HG02798 (cell line): ENCODE measurements at regions not wholly inside any gene's neighbourhood (a gene's known extent, or its start where the extent isn't known, plus 50 kb on each side); places are given as distances from the start of the nearest gene placed in this dataset.

Source experiments
- ATAC-seq: cut with Tn5 transposase; IDR thresholded peaks from one replicate; pipeline ENCODE4 v1.9.1; 2021; ENCODE audit warnings: mild to moderate bottlenecking; ENCODE audit not compliant: unreplicated experiment, poor library complexity

DNA sequence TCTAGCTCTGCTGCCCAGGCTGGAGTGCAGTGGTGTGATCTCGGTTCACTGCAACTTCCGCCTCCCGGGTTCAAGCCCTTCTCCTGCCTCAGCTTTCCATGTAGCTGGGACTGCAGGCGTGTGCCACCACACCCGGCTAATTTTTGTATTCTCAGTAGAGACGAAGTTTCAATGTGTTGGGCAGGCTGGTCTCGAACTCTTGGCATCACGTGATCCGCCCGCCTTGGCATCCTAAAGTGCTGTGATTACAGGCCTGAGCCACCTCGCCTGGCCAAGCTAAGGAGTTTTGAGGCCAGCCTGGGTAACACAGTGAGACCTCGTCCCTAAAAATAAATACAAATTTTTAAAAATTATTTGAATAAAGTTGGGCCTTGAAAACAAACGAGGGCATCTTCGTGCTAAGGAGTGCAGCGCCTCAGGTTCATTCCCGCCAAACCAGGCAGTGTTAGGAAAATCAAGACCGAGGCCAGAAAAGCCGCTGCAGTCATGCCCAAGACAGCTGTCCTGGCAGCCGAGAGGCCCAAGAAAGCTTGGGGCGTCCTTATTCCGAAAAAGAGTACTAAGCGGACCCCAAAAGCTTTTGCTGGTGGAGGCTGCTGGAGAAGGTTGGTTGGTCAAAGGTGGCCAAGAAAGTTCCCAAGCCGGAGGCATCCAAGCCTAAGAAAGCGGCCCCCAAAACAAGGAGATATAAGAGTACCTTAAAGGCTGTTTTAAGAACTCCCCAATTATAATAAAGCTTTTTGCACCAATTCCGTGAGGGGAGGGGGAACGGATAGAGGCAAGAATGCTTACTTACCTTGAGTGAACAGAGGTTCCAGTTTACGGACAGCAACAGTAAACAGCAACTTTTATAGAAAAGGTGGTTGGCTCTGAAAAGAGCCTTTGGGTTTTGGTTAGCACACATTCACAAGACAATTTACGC is 109.0 kb downstream of the HFE start:
- no peak for ATAC-seq

DNA sequence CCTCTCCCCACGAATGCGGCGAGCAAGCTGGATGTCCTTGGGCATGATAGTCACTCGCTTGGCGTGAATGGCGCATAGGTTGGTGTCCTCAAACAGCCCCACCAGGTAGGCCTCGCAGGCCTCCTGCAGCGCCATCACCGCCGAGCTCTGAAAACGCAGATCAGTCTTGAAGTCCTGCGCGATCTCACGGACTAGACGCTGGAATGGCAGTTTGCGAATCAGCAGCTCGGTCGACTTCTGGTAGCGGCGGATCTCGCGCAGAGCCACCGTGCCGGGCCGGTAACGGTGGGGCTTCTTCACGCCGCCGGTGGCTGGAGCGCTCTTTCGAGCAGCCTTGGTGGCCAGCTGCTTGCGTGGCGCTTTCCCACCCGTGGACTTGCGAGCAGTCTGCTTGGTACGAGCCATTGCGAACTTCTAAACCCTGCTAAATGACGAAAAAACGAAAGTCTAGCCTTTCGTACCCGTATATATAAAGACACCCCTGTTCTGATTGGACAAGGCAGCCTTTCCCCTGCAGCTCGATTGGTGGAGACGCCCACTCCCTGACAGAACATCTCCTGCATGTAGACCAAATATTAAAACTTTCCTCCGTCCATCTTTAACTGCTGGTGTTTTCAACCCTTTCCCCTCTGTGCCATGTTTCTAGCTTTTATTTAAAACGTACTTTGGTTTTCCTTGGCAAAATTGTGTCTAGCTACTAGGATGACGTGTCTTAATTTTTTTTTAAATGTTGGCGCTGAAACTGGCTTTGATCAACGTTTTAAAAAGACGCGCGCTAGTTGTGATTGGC is 109.8 kb downstream of the HFE start:
- ATAC-seq, result peak; percentile 48

DNA sequence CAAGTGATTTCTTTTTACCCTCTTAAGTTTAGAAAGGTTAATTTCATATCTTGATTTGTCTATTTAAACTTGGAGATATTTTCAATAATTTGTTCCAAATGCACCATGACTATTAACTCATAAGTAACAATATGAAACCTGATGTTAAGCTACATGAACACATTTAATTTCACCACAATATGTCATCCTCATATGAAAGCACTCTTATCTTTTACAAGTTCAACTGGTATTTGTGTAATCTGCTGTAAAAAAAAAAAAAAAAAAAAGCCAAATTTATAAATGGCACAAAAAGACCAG is 110.4 kb downstream of the HFE start:
- no peak for ATAC-seq

DNA sequence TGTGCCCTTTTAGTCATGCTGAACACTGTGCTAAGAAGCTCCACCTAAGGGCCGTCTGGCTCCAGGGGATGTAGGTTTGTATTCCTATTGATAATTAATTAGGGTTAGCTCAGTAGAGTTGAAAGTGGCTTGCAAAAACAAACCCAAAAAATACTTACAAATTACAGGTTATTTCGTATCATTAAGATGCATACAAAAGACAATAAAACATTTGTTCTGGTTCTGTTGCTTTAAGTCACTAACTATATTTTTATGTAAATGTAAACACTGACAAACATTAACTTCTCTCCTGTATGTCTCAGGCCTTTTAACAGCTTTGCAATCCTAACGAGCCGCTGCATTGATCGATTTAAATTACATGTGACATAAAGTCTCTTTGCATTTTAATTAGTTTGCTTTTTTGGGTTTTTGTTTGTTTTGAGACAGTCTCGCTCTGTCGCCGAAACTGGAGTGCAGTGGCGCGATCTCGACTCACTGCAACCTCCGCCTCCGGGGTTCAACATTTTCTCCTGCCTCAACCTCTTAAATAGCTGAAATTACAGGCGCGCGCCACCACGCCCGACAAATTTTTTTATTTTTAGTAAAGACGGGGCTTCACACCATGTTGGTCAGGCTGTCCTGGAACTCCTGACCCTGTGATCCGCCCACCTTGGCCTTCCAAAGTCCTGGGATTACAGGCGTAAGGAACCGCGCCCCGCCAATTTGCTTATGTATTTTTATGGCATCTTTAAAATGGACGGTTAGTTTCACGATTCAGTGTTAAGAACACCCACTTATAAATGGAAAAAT is 110.9 kb downstream of the HFE start:
- ATAC-seq, result no peak

DNA sequence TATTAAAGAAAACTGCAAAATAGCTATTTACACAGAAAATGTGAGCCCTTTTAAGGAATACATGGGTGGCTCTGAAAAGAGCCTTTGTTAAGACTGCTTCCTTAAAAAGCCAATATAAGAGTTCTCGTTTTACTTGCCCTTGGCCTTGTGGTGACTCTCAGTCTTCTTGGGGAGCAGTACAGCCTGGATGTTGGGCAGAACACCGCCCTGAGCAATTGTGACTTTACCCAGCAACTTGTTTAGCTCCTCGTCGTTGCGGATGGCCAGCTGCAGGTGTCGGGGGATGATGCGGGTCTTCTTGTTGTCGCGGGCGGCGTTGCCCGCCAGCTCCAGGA is 111.5 kb downstream of the HFE start:
- peak; percentile 13 for ATAC-seq

DNA sequence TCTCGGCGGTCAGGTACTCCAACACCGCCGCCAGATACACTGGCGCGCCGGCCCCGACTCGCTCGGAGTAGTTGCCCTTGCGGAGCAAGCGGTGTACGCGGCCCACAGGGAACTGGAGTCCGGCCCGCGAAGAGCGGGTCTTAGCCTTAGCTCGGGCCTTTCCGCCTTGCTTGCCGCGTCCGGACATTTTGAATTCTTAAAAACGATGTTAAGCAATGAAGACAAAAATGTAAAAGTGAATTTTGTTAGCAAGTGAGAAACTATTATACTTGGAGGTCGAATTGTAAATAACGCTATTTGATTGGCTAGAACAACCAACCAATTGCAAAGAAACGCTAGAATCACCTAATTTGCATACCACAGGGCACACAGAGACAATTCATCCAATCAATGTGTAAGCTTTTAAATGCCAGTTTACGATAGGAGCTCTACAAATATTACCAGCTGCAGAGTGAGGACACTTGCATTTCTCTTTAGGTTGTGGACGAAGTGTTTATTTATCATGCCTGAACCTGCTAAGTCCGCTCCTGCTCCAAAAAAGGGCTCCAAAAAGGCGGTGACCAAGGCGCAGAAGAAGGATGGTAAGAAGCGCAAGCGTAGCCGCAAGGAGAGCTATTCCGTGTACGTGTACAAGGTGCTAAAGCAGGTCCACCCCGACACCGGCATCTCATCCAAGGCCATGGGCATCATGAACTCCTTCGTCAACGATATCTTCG is 112.0 kb downstream of the HFE start:
- ATAC-seq, result peak; percentile 58

DNA sequence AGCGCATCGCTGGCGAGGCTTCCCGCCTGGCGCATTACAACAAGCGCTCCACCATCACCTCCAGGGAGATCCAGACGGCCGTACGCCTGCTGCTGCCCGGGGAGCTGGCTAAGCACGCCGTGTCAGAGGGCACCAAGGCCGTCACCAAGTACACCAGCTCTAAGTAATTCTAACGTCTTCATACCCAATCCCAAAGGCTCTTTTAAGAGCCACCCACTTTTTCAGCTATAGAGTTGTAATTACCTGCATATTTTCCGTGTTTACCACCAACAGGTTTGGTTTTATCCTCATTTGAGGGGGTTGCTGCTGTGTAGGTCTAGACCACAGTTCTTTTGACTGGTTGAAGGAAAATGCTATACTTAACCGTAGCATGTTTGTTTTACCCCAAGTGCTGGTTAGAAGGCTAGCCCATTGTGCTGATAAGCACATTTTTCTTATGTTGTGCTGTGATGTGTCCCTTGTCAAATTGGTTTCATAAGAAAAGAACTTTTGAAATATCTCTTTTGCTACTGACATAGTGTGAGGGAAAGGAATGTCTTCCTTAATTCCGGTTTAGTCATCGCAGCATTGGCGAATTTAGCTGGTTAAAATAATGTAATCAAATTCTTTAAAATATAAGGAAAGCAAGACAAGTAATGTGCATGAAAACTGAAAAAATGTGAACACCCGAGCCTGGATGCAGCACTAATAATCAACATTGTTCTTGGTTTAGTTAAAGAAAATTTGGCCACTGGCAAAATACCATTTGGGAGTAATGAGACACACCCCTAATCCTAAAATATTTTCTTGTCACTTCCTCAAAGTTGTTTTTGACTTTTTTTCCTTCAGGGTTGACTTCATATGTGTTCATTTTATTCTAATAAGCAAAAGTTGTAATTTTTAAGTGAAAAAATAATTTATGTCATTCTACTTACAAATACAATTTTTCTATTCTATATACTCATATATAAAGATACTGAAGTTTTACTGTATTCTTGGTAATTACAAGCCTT is 112.8 kb downstream of the HFE start:
- ATAC-seq, result no peak

DNA sequence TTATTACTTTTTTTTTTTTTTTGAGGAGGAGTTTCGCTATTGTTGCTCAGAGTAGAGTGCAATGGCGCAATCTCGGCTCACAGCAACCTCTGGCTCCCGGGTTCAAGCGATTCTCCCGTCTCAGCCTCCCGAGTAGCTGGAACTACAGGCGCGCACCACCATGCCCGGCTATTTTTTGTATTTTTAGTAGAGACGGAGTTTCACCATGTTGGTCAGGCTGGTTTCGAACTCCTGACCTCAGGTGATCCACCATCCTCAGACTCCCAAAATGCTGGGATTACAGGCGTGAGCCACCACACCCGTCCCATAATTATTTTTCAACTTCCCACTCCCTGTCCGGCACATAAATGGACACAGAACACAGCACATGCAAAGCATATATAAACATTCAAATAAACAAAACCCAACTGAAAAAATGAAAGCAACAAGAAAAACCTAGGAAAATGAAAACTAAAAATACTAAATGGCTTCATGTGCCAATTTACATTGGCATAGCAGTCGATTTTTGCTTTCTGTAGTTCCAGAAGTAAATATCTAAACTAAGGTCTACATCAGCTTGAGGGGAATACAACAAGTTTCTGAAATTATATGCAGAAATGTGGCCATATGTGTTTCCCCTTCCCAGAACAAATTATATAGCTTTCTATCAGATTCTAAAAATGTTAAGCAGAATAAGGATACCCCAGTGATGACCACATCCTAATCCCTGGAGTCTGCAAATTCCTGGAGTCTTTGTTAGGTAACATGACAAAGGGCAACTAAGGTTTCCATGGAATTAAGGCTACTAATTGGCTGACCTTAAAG is 113.9 kb downstream of the HFE start:
- ATAC-seq, result no peak

DNA sequence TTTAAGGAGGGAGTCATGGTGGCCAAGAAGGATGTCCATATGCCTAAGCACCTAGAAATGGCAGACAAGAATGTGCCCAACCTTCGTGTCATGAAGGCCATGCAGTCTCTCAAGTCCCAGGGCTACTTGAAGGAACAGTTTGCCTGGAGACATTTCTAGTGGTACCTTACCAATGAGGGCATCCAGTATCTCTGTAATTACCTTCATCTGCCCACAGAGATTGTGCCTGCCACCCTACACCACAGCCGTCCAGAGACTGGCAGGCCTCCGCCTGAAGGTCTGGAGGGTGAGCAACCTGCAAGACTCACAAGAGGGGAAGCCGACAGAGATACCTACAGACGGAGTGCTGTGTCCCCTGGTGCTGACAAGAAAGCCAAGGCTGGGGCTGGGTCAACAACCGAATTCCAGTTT is 115.0 kb downstream of the HFE start:
- no peak for ATAC-seq

DNA sequence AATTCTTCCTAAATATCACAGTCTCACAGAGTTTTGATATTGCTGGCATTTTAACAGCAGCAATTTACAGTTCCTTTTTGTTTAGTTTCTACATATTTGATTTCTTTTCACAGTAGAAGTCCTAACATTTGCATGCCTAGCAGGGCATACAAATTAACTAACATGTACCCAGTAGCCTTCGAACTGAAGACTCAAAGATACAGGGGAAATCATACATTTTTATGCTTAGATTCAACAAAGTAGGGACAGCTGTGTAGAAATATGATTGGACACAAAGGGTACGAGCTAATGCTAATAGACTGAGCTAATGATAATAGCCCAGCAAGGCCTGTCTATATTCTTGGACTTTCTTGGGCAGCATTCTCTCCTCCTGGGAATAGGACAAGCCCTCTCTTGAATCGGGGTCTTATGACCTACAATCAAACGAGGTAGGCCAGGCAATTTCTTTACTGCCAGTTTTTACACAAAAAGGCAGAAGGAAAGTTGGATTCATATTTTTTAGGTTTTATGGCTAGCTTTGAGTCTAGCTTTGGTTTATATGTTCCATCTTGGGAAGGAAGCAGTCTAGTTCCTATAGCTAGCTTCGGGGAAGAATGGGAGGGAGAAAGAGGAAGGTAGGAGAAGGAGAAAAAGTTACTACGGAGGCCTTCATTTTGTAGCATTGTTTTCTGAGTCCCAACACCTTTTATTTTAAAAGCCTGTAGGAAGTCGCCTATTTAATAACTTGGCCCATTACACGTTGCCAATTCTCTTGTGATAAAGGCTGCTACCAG is 115.8 kb downstream of the HFE start:
- no peak for ATAC-seq

DNA sequence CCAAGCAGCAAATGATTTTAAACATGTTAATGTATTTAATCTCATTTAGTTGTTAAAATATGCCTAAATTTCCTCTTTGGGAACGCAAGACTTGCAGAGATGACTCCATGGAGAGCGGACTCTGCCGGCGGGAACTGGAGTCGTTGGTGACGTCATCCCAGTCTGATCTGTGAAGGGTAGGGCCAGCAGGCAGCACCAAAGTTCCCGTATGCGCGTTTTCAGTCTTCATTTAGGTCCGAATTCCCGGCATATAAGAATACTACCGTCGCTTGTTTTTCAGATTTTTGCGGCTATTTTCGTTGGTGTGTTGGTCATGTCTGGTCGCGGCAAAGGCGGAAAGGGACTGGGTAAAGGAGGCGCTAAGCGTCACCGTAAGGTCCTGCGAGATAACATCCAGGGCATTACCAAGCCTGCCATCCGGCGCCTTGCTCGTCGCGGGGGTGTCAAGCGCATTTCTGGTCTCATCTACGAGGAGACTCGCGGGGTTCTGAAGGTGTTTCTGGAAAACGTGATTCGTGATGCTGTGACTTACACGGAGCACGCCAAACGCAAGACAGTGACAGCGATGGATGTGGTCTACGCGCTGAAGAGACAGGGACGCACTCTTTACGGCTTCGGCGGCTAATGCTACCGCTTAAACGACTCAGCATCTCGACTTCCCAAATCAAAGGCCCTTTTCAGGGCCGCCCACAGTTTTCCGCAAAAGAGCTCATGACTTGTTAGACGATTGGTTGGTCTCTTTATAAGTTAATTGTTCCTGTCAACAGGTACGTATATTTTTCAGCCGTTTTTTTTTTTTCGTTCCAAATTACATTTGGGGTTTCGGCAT is 117.3 kb downstream of the HFE start:
- ATAC-seq, result peak; percentile 63

DNA sequence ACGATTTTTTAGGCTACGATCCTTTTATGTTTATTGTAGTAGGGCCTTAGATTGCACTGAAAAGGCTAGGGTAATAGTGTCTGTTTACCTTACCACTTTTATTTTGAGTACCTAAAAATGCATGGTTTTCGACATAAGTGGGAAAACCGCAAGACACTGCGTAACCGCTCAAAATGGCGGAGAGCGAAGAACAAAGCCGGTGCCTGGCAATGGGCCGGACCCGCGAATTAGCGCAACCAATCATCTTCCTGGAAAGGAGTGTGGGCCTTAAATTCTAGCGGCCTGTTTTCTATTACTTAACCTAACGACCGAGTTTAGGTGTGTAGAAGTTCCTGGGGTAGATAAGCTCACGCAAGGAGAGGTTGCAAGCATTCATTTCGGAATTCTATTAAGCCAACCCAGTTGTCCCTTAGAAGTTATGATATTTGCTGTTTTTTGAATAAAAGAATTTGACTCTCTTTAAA is 118.0 kb downstream of the HFE start:
- ATAC-seq, result peak; percentile 55

DNA sequence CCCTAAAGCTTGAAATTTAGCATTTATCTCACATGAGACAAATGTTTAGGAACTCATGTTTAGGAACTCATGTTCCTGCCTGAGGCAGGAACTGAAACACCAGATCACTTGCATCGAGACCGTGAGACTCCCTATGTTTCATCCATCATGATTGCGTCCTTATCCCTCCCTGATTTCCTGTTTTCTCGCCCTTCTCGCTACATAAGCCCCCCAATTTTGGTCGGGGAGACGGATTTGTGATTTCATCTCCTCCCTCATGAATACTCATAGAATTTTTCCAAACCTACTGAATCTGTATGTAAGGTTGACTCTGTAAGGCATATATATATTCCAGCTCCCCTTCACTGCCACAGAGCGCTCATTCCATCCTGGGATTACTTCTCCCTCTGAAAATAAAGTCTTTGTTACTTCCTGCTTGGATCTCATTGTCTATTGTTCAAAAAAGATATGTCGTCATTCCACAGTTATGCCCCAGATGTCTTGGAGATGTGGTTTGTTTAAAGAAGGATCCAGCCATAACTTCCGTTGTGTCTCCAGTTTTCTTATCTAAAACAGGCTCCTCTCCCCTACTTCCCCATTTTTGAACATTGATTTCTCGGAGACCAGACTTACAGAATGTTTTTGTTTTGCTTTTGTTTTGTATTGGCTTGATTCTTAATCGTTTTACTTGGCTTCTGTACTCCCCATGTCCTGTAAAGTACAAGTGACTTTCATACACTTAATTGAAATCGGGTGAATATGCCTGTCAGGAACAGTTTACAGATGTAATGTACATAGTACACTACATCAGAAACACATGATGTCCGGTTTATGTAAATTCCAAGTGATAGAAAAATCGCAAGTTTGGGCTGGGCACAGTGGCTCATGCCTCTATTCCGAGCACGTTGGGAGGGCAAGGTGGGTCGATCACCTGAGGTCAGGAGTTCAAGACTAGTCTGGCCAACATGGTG is 118.7 kb downstream of the HFE start:
- peak; percentile 16 for ATAC-seq

DNA sequence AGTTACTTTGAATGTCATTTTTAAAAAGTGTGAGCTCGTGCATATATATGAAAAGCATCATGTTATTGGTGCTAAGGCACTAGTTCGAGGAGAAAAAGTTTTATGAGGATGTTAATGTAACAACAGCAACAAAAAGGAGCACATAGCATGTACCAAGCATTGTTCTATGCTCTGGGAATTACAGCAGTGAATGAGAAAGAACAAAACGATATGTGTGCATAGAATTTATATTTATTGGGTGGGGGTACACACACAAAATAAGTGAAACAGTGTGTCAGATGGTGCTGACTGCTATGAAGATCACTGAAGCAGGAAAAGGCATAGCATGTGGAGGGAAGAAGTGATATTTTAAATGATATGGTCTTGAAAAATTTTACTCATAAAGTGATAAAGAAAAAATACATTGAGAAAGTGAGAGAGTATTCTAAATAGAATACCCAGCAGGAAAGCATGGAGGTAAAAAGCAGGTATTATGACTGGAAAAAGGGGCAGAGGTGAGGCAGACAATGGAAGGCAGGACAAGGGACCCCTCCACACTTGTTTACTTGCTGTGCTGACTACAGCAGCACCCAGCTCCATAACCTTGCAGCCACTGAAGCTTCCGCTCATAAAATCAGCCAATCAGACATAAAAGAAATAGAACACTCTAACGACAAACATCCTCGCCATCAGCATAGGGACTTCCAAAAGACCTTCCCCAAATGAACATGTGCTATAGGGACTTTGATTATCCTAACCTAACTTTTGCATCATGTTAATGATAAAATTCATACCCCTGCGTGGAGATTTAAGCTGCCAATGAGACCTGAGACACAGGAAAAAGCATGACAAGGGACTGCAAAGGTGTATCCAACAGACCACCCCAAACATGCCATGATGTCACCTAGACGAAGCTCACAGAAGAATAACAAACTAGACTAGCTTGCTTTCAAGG is 119.9 kb downstream of the HFE start:
- ATAC-seq, result no peak

DNA sequence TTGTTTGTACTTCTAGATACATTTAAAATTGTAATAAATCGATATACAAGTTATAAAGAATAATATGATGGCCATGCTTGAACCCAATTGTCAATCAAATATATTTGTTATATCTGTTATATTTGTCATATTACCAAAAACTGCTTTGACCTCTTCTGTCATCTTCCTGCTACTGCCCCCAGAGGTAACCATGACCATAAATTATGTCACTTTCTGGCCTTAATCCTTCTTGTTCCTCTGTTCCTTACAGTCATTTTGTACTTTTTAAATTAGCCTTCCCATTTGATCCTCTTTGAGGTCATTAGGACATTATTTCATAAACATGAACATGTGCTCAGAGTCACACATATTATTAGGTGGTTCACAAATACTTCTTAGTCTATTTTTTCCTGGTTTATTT is 124.7 kb downstream of the HFE start:
- no peak for ATAC-seq
